Pancreas (tissue), 10 donors: ENCODE measurements at regions not wholly inside any gene's neighbourhood (a gene's known extent, or its start where the extent isn't known, plus 50 kb on each side); places are given as distances from the start of the nearest gene placed in this dataset.

Experiments used
- ATAC-seq, 4 donors: fragments of 200-7000 bp; cut with Tn5 transposase; one replicate each; pipeline versions ENCODE4 v1.8.0 to v1.9.1; 2020; ENCODE audit warnings: mild to moderate bottlenecking in 4 of 4, moderate library complexity in 4 of 4
- DNase-seq, 6 donors: peaks; one replicate each; pipeline ENCODE4 v3.0.0-alpha.2; 2020
- FAIRE-seq: peaks from 2 replicates; lab custom pipeline; 2012; peaks lifted over from hg19 to GRCh38; lab: Jason Lieb, UNC
- H3K27ac ChIP-seq, 4 donors: fragments of 200-600 bp; sonication (generic); 1 replicate in 3 of 4; 2 replicates in 1 of 4; pipeline versions ENCODE4 v1.5.0 to v1.8.0; 2020
- H3K27me3 ChIP-seq, 4 donors: fragments of 200-600 bp; one replicate each; pipeline ENCODE4 v1.8.0; 2021
- H3K36me3 ChIP-seq, 3 donors: fragments of 200-600 bp; sonication (generic) in 1 of 3; one replicate each; pipeline versions ENCODE4 v1.5.0 to v1.8.0; 2020 to 2021
- H3K4me1 ChIP-seq, 3 donors: fragments of 200-600 bp; one replicate each; pipeline ENCODE4 v1.8.0; 2021
- H3K4me3 ChIP-seq, 4 donors: fragments of 200-600 bp; sonication (generic) in 2 of 4; one replicate each; pipeline versions ENCODE4 v1.5.0 to v1.8.0; 2020 to 2021
- H3K9me3 ChIP-seq, 4 donors: fragments of 200-600 bp; one replicate each; pipeline ENCODE4 v1.8.0; 2021
- WGBS, 2 donors: extraction: QIAGEN DNeasy Blood & Tissue Kit; methylation state at CpG; one replicate each; pipeline ENCODE4 v1.1.7; 2013; 5-methylcytosine and 5-hydroxymethylcytosine counted together
- intact Hi-C, 3 donors: fragments of 100-400 bp; cut with DNase I; formaldehyde crosslinking; loops; one replicate each; pipeline versions ENCODE4 v1.11.1 to v1.14.2; 2022
- TF ChIP-seq, protein P1 (sequence below), 4 donors: fragments of 200-600 bp; sonication (generic) in 3 of 4; IDR thresholded peaks; one replicate each; pipeline versions ENCODE4 v1.5.0 to v1.8.0; 2021; ENCODE audit warnings: antibody characterized with exemption in 4 of 4
- donor health status: healthy with polysubstance abuse.
- donor health status: DM: no; HTN: no; CAD: no; lungs with moderate emphysema.
- donor health status: DM: no; HTN: no; CAD: no.
- donor health status: control.
- donor health status: control.
- donor health status: Bipolar disorder and iron deficiency.
- donor health status: DM: yes; HTN: yes; CAD: no.
- donor health status: DM: no; HTN: no; CAD: no.
- donor health status: DM: no; HTN: no; CAD: no.
- donor health status: DM: yes; HTN: yes; CAD: no.

- 69 to 71% methylated on average over 7 of the region's 7 CpGs for WGBS, 2 donors
- DNase-seq = no peak
- TF ChIP-seq, protein P1, sequence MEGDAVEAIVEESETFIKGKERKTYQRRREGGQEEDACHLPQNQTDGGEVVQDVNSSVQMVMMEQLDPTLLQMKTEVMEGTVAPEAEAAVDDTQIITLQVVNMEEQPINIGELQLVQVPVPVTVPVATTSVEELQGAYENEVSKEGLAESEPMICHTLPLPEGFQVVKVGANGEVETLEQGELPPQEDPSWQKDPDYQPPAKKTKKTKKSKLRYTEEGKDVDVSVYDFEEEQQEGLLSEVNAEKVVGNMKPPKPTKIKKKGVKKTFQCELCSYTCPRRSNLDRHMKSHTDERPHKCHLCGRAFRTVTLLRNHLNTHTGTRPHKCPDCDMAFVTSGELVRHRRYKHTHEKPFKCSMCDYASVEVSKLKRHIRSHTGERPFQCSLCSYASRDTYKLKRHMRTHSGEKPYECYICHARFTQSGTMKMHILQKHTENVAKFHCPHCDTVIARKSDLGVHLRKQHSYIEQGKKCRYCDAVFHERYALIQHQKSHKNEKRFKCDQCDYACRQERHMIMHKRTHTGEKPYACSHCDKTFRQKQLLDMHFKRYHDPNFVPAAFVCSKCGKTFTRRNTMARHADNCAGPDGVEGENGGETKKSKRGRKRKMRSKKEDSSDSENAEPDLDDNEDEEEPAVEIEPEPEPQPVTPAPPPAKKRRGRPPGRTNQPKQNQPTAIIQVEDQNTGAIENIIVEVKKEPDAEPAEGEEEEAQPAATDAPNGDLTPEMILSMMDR (IDR thresholded peaks at IDR 0.05) = no peak
- Histone ChIP-seq H3K27me3 (no peaks in the 10 kb centered on the region), H3K4me1 (no peaks in the 10 kb centered on the region), H3K4me3 (no peak overlapping the region), H3K36me3 (no peaks in the 10 kb centered on the region), H3K9me3 (no peaks in the 10 kb centered on the region), H3K27ac (peak overlapping the region in 2 of 4 donors; percentile 12 to 64)
- intact Hi-C loops = no loop called here
- FAIRE-seq = no peak
- ATAC-seq = peak; percentile 24 to 70 (median 54)
Measured at GRCh38 chr6:121520337-121521163, 85.1 kb downstream of the GJA1 start.

DNA sequence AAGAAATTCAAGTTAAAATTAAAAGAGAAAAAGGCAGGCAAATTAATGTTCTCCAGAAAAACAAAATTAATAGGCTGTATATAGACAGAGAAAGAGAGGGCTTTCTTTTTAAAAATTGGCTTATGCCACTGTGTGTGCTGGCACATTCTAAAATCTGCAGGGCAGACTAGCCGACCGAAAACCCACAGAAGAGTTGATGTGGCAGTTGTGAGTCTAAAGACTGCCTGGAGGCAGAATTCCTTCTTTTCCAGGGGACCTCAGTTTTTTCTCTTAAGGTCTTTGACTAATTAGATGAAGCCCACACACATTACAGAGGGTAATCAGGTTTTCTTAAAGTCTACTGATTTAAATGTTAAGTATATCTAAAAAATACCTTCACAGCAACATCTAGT, 85.7 kb downstream of the GJA1 start:
- H3K9me3 ChIP-seq = no peaks in the 10 kb centered on the region
- 87 to 93% methylated on average over 2 of the region's 2 CpGs for WGBS, 2 donors
- H3K4me3 ChIP-seq = no peak overlapping the region
- no peaks in the 10 kb centered on the region for H3K27me3 ChIP-seq
- TF ChIP-seq, protein P1 (IDR thresholded peaks at IDR 0.05) = no peak
- H3K4me1 ChIP-seq = no peaks in the 10 kb centered on the region
- no peak for DNase-seq
- no peak for FAIRE-seq
- no peaks in the 10 kb centered on the region for H3K36me3 ChIP-seq
- H3K27ac ChIP-seq = peak overlapping the region in 2 of 4 donors; percentile 12 to 64
- no peak for ATAC-seq
- intact Hi-C loops = no loop called here

GRCh38 chr6:121522265-121522664, 86.8 kb downstream of the GJA1 start:
- no peaks in the 10 kb centered on the region for H3K9me3 ChIP-seq
- ATAC-seq = peak in 1 of 4 donors; percentile 38
- WGBS, 2 donors = 34 to 55% methylated on average over 2 of the region's 2 CpGs
- H3K4me3 ChIP-seq = no peak overlapping the region
- TF ChIP-seq, protein P1 (IDR thresholded peaks at IDR 0.05) = no peak
- H3K4me1 ChIP-seq = no peaks in the 10 kb centered on the region
- no peaks in the 10 kb centered on the region for H3K36me3 ChIP-seq
- no peak for DNase-seq
- peak overlapping the region in 2 of 4 donors; percentile 19 to 37 for H3K27ac ChIP-seq
- no peak for FAIRE-seq
- no peaks in the 10 kb centered on the region for H3K27me3 ChIP-seq
- intact Hi-C loops = no loop called here

DNA sequence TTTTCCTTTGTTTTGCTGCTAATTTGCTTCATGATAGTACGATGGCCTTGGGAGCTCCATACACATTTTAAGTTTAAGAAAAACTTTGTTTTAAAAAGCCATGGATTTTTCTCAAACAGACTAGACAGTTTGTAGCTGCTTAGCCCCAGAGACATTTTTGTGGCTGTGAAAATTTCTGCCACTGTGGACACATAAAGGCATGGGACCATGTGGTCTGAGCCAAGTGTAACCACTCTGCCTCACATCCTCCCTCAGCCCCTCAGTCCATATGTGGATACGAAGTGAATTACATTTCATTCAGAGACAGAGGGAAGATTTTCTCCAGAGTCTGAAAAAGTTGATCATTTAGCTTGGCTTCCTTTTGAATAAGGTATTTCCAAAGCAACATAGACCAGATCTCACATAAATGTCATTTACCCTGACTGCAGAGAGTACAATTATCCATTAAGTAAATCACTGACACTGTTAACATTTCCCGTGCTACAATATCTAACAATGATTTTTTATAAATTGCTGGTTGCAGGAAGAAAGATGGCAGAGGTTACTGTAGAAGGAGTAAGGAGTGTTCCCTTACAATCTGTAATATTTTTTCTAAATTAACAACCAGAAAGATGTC, 87.4 kb downstream of the GJA1 start:
- FAIRE-seq (no peak), ATAC-seq (no peak)
- 75 to 78% methylated on average over 3 of the region's 3 CpGs for WGBS, 2 donors

More for the DNA sequence above, 87.4 kb downstream of the GJA1 start:
- TF ChIP-seq, protein P1 (IDR thresholded peaks at IDR 0.05) = no peak
- Histone ChIP-seq H3K27ac (peak overlapping the region in 1 of 4 donors; percentile 19), H3K27me3 (no peaks in the 10 kb centered on the region), H3K4me1 (no peaks in the 10 kb centered on the region), H3K4me3 (no peak overlapping the region), H3K36me3 (no peaks in the 10 kb centered on the region), H3K9me3 (no peaks in the 10 kb centered on the region)
- intact Hi-C loops = no loop called here
- no peak for DNase-seq
